ENCODE measurements at regions not wholly inside any gene's neighbourhood (a gene's known extent, or its start where the extent isn't known, plus 50 kb on each side); places are given as distances from the start of the nearest gene placed in this dataset.

DNA sequence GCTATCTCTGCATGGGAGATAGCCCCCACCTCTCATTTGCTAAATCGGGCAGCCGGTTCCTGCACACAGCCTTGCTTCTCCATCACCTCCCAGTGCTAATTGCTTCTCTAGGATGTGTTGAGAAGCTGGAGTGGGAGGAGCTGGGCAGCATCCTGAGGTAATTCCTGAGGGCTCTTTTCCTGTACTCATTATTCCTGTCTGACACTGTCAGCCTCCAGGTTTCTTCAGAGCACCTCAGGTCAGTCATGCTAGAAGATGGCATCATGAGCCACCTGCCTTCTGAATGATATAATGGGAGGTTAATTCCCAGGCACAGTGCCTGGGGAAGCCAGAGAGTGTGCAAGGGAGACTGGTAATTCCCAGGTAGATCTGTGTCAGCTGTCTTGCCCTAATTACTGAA lies 133.0 kb downstream of the RAB38 start:
- TF ChIP-seq, protein P1, sequence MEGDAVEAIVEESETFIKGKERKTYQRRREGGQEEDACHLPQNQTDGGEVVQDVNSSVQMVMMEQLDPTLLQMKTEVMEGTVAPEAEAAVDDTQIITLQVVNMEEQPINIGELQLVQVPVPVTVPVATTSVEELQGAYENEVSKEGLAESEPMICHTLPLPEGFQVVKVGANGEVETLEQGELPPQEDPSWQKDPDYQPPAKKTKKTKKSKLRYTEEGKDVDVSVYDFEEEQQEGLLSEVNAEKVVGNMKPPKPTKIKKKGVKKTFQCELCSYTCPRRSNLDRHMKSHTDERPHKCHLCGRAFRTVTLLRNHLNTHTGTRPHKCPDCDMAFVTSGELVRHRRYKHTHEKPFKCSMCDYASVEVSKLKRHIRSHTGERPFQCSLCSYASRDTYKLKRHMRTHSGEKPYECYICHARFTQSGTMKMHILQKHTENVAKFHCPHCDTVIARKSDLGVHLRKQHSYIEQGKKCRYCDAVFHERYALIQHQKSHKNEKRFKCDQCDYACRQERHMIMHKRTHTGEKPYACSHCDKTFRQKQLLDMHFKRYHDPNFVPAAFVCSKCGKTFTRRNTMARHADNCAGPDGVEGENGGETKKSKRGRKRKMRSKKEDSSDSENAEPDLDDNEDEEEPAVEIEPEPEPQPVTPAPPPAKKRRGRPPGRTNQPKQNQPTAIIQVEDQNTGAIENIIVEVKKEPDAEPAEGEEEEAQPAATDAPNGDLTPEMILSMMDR (conservative IDR thresholded peaks at IDR 0.05 in 1 of 2, IDR thresholded peaks at IDR 0.05 in 1 of 2; ENCODE audit: extremely low read depth in 1 of 2, insufficient read depth in 1 of 2, low read depth in 1 of 2, low read length in 2 of 2): no peak
- TF ChIP-seq EZH2 (IDR thresholded peaks at IDR 0.05; ENCODE audit: borderline replicate concordance, low read length): no peak

Data from mammary epithelial cell (primary cell).